Muscle layer of duodenum (tissue), 2 donors: ENCODE measurements at regions not wholly inside any gene's neighbourhood (a gene's known extent, or its start where the extent isn't known, plus 50 kb on each side); places are given as distances from the start of the nearest gene placed in this dataset.
"Not testable (repeated sequence)": the region's sequence is repeated elsewhere in the genome, so short reads cannot be mapped to it uniquely, and the experiment has no call there.

Experiments
- H3K27ac ChIP-seq: one replicate; pipeline ENCODE4 v1.7.0; 2013; ENCODE audit warnings: mild to moderate bottlenecking, low read length
- H3K27me3 ChIP-seq: one replicate; pipeline ENCODE4 v1.7.0; 2013; ENCODE audit warnings: low read depth, mild to moderate bottlenecking, control low read depth, low read length
- H3K36me3 ChIP-seq, 2 donors: one replicate each; pipeline ENCODE4 v1.7.0; 2013; ENCODE audit warnings: low read length in 2 of 2, control low read depth in 1 of 2, mild to moderate bottlenecking in 1 of 2; ENCODE audit not compliant: insufficient read depth in 2 of 2, control insufficient read depth in 1 of 2
- H3K4me1 ChIP-seq, 2 donors: one replicate each; pipeline ENCODE4 v1.7.0; 2013; ENCODE audit warnings: low read length in 2 of 2, mild to moderate bottlenecking in 2 of 2, control low read depth in 1 of 2, moderate library complexity in 1 of 2; ENCODE audit not compliant: insufficient read depth in 2 of 2, control insufficient read depth in 1 of 2
- H3K4me3 ChIP-seq, 2 donors: one replicate each; pipeline ENCODE4 v1.7.0; 2013; ENCODE audit warnings: low read length in 2 of 2, low read depth in 1 of 2, mild to moderate bottlenecking in 1 of 2
- H3K9me3 ChIP-seq, 2 donors: one replicate each; pipeline ENCODE4 v1.7.0; 2013; ENCODE audit warnings: low read length in 2 of 2, control low read depth in 1 of 2, mild to moderate bottlenecking in 1 of 2; ENCODE audit not compliant: control insufficient read depth in 1 of 2
- donor health status: healthy.

- no peaks in the 10 kb centered on the region for H3K36me3 ChIP-seq
- no peak overlapping the region for H3K4me3 ChIP-seq
- no peak overlapping the region for H3K27ac ChIP-seq
- H3K9me3 ChIP-seq, result no peaks in the 10 kb centered on the region
- no peaks in the 10 kb centered on the region for H3K27me3 ChIP-seq
- no peaks in the 10 kb centered on the region for H3K4me1 ChIP-seq
These were observed 214.9 kb downstream of the KTN1 start for GRCh38 chr14:55794655-55795595.

DNA sequence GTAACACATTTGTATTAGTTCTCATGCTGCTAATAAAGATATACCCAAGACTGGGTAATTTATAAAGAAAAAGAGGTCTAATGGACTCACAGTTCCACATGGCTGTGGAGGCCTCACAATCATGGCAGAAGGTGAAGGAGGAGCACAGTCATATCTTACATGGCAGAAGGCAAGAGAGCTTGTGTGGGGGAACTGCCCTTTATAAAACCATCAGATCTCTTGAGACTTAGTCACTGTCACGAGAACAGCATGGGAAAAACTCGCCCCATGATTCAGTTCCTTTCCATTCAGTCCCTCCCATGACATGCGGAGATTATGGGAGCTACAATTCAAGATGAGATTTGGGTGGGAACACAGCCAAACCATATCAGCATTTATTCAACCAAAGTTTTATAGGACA lies 216.5 kb downstream of the KTN1 start:
- H3K36me3 ChIP-seq, H3K4me1 ChIP-seq: not testable (repeated sequence)

GRCh38 chr14:55798406-55798805 lies 218.4 kb downstream of the KTN1 start:
- Histone ChIP-seq H3K27ac (no peak overlapping the region), H3K4me3 (no peak overlapping the region), H3K9me3 (no peaks in the 10 kb centered on the region), H3K4me1 (no peaks in the 10 kb centered on the region), H3K36me3 (no peaks in the 10 kb centered on the region), H3K27me3 (no peaks in the 10 kb centered on the region)

More for the DNA sequence above, 216.5 kb downstream of the KTN1 start:
- H3K9me3 ChIP-seq, H3K27me3 ChIP-seq, H3K4me3 ChIP-seq, H3K27ac ChIP-seq: not testable (repeated sequence)

DNA sequence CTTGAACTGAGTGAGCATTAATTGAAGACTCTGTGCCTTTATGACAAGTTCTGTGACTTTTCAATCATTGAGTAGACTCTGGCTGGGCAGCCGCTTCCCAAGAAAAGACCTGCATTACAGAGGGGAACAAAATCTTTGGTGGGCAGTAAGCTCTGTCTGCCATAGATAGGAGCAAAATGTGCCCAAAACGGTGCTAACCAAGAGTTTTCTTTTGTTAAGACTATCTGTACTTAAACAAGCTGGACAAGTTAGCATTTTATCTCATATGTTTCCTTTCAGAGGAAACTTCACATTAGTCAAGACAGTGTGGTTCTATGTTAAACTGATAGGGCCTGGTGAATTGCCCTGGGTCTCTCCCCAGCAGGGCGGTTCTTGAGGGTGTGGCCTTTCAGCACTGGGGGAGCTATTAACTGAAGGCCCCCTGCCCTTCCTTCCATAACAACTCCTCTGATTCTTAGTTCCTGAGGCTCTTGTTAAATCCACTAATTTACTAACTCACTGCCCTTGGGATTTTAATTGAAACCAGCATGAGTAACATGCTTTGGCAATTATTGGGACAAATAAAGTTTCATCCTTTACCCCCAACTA lies 219.6 kb downstream of the KTN1 start:
- Histone ChIP-seq H3K9me3 (no peaks in the 10 kb centered on the region), H3K4me1 (no peaks in the 10 kb centered on the region), H3K36me3 (no peaks in the 10 kb centered on the region), H3K27ac (no peak overlapping the region), H3K27me3 (no peaks in the 10 kb centered on the region), H3K4me3 (no peak overlapping the region)

DNA sequence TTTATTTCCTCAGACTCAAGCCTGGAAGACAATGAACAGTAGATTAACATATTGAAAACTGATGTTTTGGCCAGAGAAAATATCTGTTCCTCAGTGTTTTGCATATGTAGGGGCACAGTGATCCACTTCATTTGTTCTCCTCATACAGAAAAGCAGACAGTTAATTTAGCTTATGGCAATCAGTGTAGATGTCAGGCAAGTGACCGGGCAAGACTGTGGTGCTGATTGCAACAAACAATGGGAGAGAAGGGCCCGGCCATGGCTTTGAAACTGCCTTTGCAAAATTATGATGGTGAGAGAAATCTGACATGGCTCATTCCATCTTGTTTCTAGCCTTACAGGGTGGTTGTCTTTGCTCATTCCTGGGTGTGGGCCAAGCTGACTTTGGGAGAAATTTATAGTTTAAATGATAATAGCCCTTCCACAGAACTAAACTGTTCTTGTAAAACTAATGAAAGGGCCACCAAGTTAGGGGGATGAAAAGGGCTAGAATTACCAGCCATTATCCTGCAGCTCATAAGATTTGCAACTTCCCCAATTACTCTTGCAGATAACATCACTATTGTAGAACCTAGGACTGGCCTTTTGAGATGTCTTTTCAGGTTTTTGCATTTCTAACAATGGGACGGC lies 220.3 kb downstream of the KTN1 start:
- Histone ChIP-seq H3K27me3 (no peaks in the 10 kb centered on the region), H3K36me3 (no peaks in the 10 kb centered on the region), H3K27ac (no peak overlapping the region), H3K9me3 (no peaks in the 10 kb centered on the region), H3K4me3 (no peak overlapping the region), H3K4me1 (no peaks in the 10 kb centered on the region)

GRCh38 chr14:55801121-55801520 lies 221.1 kb downstream of the KTN1 start:
- H3K9me3 ChIP-seq, result no peaks in the 10 kb centered on the region
- no peak overlapping the region for H3K4me3 ChIP-seq
- H3K27ac ChIP-seq, result no peak overlapping the region

GRCh38 chr14:55802986-55803872 lies 223.2 kb downstream of the KTN1 start:
- H3K27ac ChIP-seq, result peak overlapping the region; percentile 28
- H3K4me1 ChIP-seq, result no peaks in the 10 kb centered on the region
- H3K36me3 ChIP-seq, result no peaks in the 10 kb centered on the region
- no peaks in the 10 kb centered on the region for H3K27me3 ChIP-seq
- no peaks in the 10 kb centered on the region for H3K9me3 ChIP-seq
- H3K4me3 ChIP-seq, result no peak overlapping the region

More at GRCh38 chr14:55801121-55801520, 221.1 kb downstream of the KTN1 start:
- no peaks in the 10 kb centered on the region for H3K4me1 ChIP-seq
- H3K27me3 ChIP-seq, result no peaks in the 10 kb centered on the region
- H3K36me3 ChIP-seq, result no peaks in the 10 kb centered on the region

DNA sequence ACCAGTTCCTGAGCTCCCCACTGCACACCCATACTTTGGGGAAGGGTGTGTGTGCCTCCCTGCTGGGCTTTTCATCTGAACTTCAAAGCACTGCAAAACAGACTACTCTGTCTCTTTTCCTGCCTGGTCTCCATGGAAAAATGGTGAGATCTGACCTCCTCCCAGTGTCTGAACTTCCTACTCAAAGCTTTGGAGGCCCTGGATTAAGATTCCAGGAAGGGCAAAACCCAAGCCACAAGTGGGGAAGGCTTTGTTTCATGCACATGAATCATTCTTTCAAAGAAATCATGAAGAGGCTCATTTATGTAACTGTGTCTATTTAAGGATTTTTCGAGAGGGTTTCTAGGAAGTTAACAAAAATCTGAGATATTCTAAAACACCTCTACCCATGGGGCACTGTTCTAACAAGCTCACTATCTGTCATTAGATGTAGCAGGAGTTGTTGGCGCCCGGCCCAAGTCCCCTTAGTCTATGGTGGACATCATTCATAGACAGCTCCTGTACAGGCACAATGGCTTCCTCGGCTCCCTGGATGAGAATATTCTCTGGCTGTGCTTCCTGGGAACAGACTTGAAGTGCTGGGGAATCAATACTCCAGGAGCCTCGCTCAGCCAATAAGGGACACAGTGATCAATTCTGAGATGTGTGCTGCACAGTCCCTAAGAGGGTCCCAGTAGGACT lies 224.0 kb downstream of the KTN1 start:
- Histone ChIP-seq H3K36me3 (no peaks in the 10 kb centered on the region), H3K27ac (no peak overlapping the region), H3K9me3 (no peaks in the 10 kb centered on the region), H3K4me1 (no peaks in the 10 kb centered on the region), H3K4me3 (no peak overlapping the region), H3K27me3 (no peaks in the 10 kb centered on the region)

- Histone ChIP-seq H3K36me3 (no peaks in the 10 kb centered on the region), H3K27me3 (no peaks in the 10 kb centered on the region), H3K4me3 (no peak overlapping the region), H3K4me1 (no peaks in the 10 kb centered on the region), H3K9me3 (no peaks in the 10 kb centered on the region), H3K27ac (no peak overlapping the region)
These were observed 225.2 kb downstream of the KTN1 start for GRCh38 chr14:55805250-55805649.

GRCh38 chr14:55807053-55807880 lies 227.3 kb downstream of the KTN1 start:
- Histone ChIP-seq H3K4me1 (no peaks in the 10 kb centered on the region), H3K27me3 (no peaks in the 10 kb centered on the region), H3K27ac (peak overlapping the region; percentile 86), H3K36me3 (no peaks in the 10 kb centered on the region), H3K9me3 (no peaks in the 10 kb centered on the region), H3K4me3 (no peak overlapping the region)
